ENCODE measurements at regions not wholly inside any gene's neighbourhood (a gene's known extent, or its start where the extent isn't known, plus 50 kb on each side); places are given as distances from the start of the nearest gene placed in this dataset.

DNA sequence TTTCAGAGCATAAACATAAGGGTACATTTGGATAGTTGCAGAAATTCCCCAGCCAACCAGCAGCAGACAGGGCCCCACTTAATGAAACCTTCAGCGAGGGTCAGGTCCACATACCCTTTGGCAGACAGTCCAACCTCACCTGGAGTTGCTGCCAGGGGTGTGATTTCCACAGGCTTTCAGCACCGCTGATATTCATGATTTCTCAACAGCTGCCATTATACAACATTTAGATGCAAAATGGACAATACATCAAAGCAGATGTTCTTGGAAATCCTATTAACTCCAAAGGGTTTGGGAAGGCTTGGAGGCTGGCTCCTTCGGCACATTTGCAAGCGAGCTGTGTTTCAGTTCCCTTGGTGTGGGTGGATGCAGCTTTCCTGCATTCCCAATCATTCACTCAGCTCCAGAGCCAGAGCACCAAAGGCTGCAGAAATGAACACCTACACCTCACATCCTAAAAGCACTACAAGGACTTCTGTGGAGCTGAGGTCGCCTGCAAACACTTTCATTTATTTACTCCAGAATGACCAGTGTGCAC is 147.2 kb upstream of the VSTM2B start:
- no peak for TF ChIP-seq EGR1 (IDR thresholded peaks at IDR 0.05)
- no peak for TF ChIP-seq EP300 (IDR thresholded peaks at IDR 0.05; ENCODE audit: borderline replicate concordance)
- TF ChIP-seq, protein P1, sequence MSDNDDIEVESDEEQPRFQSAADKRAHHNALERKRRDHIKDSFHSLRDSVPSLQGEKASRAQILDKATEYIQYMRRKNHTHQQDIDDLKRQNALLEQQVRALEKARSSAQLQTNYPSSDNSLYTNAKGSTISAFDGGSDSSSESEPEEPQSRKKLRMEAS (IDR thresholded peaks at IDR 0.05), result no peak
- no peak for TF ChIP-seq CREB1 (IDR thresholded peaks at IDR 0.05; ENCODE audit: low read depth)

DNA sequence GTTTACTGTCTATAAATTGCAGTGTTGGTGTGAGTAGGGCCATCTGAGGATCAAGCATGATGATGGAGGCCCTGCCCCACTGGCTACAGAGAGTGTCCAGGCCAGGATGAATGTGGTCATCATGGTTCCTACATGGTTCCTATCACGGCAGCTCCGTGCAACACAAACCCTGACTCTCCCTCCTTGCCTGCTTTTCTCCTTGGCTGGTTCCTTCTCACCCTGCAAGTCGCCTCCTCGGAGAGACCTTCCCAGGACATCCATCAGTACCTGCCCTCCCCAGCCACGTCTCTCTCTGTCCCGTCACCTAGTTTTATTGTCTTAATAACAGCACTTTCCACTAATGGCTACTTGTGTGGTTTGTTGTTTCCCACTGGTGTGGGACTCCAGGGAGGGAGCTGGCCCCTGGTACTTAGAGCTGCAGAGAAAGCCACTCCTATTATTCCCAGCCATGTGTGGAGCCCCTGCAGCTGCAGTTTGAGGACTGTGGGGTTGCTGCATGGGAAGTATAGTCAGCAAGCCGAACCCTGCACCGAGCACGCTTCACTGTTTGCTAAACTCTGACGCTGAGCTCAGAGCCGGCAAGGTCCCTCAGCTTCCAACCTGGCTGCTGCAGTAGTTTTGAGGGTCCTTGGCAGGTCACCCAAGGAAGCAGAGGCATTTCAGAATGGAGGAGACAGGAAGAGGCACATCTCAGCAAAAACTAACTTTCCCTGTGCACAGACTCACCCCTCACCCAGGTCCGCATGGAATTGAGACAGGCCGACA is 146.4 kb upstream of the VSTM2B start:
- TF ChIP-seq EP300 (IDR thresholded peaks at IDR 0.05; ENCODE audit: borderline replicate concordance), result no peak
- TF ChIP-seq, protein P2, sequence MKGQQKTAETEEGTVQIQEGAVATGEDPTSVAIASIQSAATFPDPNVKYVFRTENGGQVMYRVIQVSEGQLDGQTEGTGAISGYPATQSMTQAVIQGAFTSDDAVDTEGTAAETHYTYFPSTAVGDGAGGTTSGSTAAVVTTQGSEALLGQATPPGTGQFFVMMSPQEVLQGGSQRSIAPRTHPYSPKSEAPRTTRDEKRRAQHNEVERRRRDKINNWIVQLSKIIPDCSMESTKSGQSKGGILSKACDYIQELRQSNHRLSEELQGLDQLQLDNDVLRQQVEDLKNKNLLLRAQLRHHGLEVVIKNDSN (IDR thresholded peaks at IDR 0.05), result no peak
- TF ChIP-seq, protein P3, sequence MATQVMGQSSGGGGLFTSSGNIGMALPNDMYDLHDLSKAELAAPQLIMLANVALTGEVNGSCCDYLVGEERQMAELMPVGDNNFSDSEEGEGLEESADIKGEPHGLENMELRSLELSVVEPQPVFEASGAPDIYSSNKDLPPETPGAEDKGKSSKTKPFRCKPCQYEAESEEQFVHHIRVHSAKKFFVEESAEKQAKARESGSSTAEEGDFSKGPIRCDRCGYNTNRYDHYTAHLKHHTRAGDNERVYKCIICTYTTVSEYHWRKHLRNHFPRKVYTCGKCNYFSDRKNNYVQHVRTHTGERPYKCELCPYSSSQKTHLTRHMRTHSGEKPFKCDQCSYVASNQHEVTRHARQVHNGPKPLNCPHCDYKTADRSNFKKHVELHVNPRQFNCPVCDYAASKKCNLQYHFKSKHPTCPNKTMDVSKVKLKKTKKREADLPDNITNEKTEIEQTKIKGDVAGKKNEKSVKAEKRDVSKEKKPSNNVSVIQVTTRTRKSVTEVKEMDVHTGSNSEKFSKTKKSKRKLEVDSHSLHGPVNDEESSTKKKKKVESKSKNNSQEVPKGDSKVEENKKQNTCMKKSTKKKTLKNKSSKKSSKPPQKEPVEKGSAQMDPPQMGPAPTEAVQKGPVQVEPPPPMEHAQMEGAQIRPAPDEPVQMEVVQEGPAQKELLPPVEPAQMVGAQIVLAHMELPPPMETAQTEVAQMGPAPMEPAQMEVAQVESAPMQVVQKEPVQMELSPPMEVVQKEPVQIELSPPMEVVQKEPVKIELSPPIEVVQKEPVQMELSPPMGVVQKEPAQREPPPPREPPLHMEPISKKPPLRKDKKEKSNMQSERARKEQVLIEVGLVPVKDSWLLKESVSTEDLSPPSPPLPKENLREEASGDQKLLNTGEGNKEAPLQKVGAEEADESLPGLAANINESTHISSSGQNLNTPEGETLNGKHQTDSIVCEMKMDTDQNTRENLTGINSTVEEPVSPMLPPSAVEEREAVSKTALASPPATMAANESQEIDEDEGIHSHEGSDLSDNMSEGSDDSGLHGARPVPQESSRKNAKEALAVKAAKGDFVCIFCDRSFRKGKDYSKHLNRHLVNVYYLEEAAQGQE (IDR thresholded peaks at IDR 0.05; ENCODE audit: low read depth), result no peak
- no peak for TF ChIP-seq TAF1 (IDR thresholded peaks at IDR 0.05; ENCODE audit: low read depth)
- TF ChIP-seq CEBPB (IDR thresholded peaks at IDR 0.05), result no peak
- no peak for TF ChIP-seq CREB1 (IDR thresholded peaks at IDR 0.05; ENCODE audit: low read depth)
- no peak for TF ChIP-seq RAD21 (IDR thresholded peaks at IDR 0.05; ENCODE audit: low read depth)
- TF ChIP-seq TEAD4 (IDR thresholded peaks at IDR 0.05), result no peak
- TF ChIP-seq EGR1 (IDR thresholded peaks at IDR 0.05), result no peak
- no peak for TF ChIP-seq FOXM1 (IDR thresholded peaks at IDR 0.05; ENCODE audit: borderline replicate concordance, low read depth)
- no peak for TF ChIP-seq ZBTB7A (IDR thresholded peaks at IDR 0.05; ENCODE audit: low read depth)
- no peak for TF ChIP-seq YY1 (IDR thresholded peaks at IDR 0.05; ENCODE audit: low read depth)
- no peak for TF ChIP-seq TCF12 (IDR thresholded peaks at IDR 0.05; ENCODE audit: low read depth)
- TF ChIP-seq, protein P1 (IDR thresholded peaks at IDR 0.05), result no peak
- TF ChIP-seq NFIC (IDR thresholded peaks at IDR 0.05), result no peak

DNA sequence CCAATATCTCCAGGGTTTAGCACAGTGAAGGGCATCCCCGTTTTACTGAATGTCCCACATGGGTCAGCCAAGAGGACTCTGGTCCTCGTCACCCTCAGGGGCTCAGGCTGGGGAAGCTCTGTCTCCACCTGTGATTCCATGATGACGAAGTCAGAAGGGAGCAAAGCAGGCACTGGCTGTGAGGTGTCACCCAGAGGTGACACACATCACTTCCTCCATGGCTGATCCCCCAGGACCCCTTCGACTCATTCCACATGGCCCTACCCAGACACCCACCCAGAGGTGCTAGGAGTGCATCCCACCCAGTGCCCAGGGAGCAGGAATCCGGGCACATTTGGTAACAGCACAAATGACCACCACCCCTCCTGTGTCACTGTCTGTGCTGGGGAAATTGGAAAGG is 145.2 kb upstream of the VSTM2B start:
- no peak for TF ChIP-seq TAF1 (IDR thresholded peaks at IDR 0.05; ENCODE audit: low read depth)
- TF ChIP-seq, protein P2 (IDR thresholded peaks at IDR 0.05), result no peak
- TF ChIP-seq YY1 (IDR thresholded peaks at IDR 0.05; ENCODE audit: low read depth), result no peak
- TF ChIP-seq, protein P1 (IDR thresholded peaks at IDR 0.05), result no peak

DNA sequence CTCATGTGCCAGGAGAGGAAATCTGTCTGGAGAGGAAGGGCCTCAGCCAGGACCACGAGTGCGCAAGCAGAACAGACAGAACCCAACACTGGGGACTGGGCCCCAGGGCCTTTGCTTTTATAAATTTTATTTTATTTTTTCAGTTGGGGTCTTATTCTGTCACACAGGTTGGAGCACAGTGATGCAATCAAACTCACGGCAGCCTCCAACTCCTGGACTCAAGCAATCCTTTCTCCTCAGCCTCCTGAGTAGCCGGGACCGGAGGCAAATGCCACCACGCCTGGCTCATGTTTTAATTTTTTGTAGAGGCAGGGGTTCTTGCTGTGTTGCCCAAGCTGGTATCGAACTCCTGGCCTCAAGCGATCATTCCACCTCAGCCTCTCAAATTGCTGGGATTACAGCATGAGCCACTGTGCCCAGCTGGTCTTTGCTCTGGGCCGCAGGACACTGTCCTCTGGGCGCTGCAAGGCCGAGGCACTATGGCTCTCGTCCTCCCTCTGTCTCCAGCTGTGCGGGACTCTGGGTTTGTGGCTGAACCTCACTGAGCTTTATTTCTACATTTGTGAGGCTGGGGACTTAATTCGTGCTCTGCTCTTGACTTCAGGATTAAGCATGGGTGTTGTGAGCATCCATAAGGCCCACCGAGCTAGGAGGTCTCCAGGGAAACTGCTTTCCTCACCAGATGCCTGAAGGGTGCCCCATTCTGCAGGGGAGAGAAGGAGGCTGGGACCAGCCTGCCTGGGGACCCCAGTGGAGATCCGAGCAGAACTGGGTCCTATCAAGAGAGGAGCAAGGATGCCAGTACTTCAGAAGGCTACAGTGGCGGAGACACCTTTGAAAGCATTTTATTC is 144.2 kb upstream of the VSTM2B start:
- TF ChIP-seq TCF12 (IDR thresholded peaks at IDR 0.05; ENCODE audit: low read depth) (no peak), EGR1 (IDR thresholded peaks at IDR 0.05) (no peak), RAD21 (IDR thresholded peaks at IDR 0.05; ENCODE audit: low read depth) (no peak), FOXM1 (IDR thresholded peaks at IDR 0.05; ENCODE audit: borderline replicate concordance, low read depth) (no peak), CREB1 (IDR thresholded peaks at IDR 0.05; ENCODE audit: low read depth) (no peak)
- TF ChIP-seq, protein P1 (IDR thresholded peaks at IDR 0.05), result no peak

DNA sequence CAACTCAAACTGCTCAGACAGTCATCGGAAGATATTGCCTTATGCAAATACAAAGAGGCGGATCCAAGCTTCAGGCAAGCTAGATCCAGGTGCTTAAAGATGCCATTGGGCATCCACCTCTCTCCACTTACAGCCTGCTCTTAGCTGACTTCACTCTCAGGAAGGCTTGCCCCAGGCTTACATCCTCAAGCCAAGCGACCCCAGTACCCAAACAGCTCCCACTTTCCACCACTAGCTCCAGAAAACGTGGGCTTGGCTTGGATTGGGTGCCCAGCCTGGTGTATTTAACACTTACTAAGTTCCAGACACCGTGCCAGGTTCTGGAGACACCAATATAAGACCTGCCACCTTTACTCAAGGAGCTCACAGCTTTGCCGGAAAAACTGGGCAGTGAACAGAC is 142.1 kb upstream of the VSTM2B start:
- TF ChIP-seq FOXM1 (IDR thresholded peaks at IDR 0.05; ENCODE audit: borderline replicate concordance, low read depth), result no peak
- no peak for TF ChIP-seq ZBTB7A (IDR thresholded peaks at IDR 0.05; ENCODE audit: low read depth)
- TF ChIP-seq, protein P1 (IDR thresholded peaks at IDR 0.05), result no peak
- TF ChIP-seq TCF12 (IDR thresholded peaks at IDR 0.05; ENCODE audit: low read depth), result no peak
- TF ChIP-seq CREB1 (IDR thresholded peaks at IDR 0.05; ENCODE audit: low read depth), result no peak
- no peak for TF ChIP-seq TAF1 (IDR thresholded peaks at IDR 0.05; ENCODE audit: low read depth)
- no peak for TF ChIP-seq NFIC (IDR thresholded peaks at IDR 0.05)
- no peak for TF ChIP-seq EGR1 (IDR thresholded peaks at IDR 0.05)
- TF ChIP-seq CEBPB (IDR thresholded peaks at IDR 0.05), result no peak
- no peak for TF ChIP-seq YY1 (IDR thresholded peaks at IDR 0.05; ENCODE audit: low read depth)

DNA sequence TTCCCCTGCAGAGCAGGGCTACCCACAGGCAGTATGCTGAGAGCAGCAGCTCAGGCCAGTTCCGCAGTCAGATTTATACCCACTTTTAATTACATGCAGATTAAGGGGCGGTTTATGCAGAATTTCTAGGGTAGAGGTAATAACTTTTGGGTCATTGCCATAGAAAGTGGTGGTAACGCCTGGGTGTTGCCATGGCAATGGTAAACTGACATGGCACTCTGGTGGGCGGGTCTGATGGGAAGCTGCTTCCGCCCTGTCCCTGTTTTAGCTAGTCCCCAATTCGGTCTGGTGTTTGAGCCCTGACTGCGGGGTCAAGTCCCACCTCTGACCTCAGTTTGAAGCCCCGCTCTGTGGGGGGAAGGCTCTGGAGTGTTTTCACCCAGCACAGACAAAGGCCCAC is 141.1 kb upstream of the VSTM2B start:
- TF ChIP-seq RAD21 (IDR thresholded peaks at IDR 0.05; ENCODE audit: low read depth) (no peak), FOXM1 (IDR thresholded peaks at IDR 0.05; ENCODE audit: borderline replicate concordance, low read depth) (no peak), TCF12 (IDR thresholded peaks at IDR 0.05; ENCODE audit: low read depth) (no peak), NFIC (IDR thresholded peaks at IDR 0.05) (no peak), EP300 (IDR thresholded peaks at IDR 0.05; ENCODE audit: borderline replicate concordance) (no peak), TAF1 (IDR thresholded peaks at IDR 0.05; ENCODE audit: low read depth) (no peak), TEAD4 (IDR thresholded peaks at IDR 0.05) (no peak), YY1 (IDR thresholded peaks at IDR 0.05; ENCODE audit: low read depth) (no peak), ZBTB7A (IDR thresholded peaks at IDR 0.05; ENCODE audit: low read depth) (no peak)
- TF ChIP-seq, protein P1 (IDR thresholded peaks at IDR 0.05), result no peak
- TF ChIP-seq, protein P3 (IDR thresholded peaks at IDR 0.05; ENCODE audit: low read depth), result no peak
